ENCODE measurements at regions not wholly inside any gene's neighbourhood (a gene's known extent, or its start where the extent isn't known, plus 50 kb on each side); places are given as distances from the start of the nearest gene placed in this dataset.

DNA sequence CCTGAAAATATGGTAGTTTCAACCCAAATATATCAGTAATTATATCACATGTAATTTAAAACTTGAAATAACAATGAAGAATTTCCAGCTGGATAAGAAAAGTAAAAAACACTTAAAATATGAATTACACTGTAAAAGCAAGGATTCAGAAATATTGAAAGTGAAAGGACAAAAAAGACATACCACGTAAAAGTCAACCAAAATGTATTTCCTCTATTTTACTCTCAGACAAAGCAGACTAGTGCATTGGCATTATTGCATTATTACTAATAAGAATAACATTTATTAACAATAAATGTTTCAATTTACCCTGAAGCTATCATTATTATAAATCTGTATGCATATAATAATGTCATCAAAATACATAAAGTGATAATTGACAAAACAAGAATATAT, 445.1 kb upstream of the TRIB2 start:
- H3K36me3 ChIP-seq (ENCODE audit: control insufficient read depth, insufficient read depth, low read length), result no peaks in the 10 kb centered on the region
- no peak for DNase-seq
- H3K4me3 Mint-ChIP-seq, result no peak overlapping the region
- H3K4me3 ChIP-seq (ENCODE audit: low read length), result no peak overlapping the region
- 100% methylated on average over 1 of the region's 1 CpG; no CpG with 5 or more reads in 1 of the 2 experiments for WGBS, 2 experiments (ENCODE audit: insufficient coverage in 1 of 2, insufficient read length in 1 of 2)
- H3K9me3 ChIP-seq (ENCODE audit: control insufficient read depth, low read length), result no peaks in the 10 kb centered on the region
- no peaks in the 10 kb centered on the region for H3K27me3 ChIP-seq (ENCODE audit: control insufficient read depth, insufficient read depth, low read length, poor library complexity, severe bottlenecking)
- no peak overlapping the region for H3K9ac ChIP-seq (ENCODE audit: extremely low read depth, low read length, poor library complexity, severe bottlenecking)
- H3K27ac Mint-ChIP-seq, result no peak overlapping the region
- peaks cover 10% of the 10 kb centered on the region for H3K4me1 Mint-ChIP-seq
- no peaks in the 10 kb centered on the region for H3K36me3 Mint-ChIP-seq (ENCODE audit: low read depth)
- TF ChIP-seq, protein P1, sequence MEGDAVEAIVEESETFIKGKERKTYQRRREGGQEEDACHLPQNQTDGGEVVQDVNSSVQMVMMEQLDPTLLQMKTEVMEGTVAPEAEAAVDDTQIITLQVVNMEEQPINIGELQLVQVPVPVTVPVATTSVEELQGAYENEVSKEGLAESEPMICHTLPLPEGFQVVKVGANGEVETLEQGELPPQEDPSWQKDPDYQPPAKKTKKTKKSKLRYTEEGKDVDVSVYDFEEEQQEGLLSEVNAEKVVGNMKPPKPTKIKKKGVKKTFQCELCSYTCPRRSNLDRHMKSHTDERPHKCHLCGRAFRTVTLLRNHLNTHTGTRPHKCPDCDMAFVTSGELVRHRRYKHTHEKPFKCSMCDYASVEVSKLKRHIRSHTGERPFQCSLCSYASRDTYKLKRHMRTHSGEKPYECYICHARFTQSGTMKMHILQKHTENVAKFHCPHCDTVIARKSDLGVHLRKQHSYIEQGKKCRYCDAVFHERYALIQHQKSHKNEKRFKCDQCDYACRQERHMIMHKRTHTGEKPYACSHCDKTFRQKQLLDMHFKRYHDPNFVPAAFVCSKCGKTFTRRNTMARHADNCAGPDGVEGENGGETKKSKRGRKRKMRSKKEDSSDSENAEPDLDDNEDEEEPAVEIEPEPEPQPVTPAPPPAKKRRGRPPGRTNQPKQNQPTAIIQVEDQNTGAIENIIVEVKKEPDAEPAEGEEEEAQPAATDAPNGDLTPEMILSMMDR (conservative IDR thresholded peaks at IDR 0.05), result no peak
- no peaks in the 10 kb centered on the region for H3K4me1 ChIP-seq (ENCODE audit: control insufficient read depth, insufficient read depth, low read length)
- no peak overlapping the region for H3K27ac ChIP-seq (ENCODE audit: low read depth, low read length)
- H3K27me3 Mint-ChIP-seq (ENCODE audit: insufficient read depth), result no peaks in the 10 kb centered on the region
- peaks cover 3% of the 10 kb centered on the region for H3K9me3 Mint-ChIP-seq

DNA sequence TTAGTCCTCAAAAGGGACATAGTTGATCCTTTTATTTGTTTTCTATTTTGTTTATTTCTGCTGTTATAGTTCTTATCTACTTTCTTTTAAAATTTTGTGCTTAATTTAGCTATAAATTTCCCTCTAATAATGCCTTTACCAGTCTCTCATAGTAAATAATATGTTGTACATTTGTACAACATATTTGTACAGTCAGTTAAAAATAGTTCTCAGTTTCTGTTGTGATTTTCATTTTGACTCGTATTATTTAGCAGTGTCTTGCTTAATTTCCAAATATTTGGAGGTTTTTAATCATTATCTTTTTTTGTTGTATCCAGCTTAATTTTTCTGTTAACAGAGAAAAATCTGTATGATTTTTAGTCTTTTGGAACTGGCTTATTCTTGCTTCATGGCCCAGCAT, 443.6 kb upstream of the TRIB2 start:
- 40 to 83% methylated on average over 1 of the region's 1 CpG for WGBS, 2 experiments (ENCODE audit: insufficient coverage in 1 of 2, insufficient read length in 1 of 2)
- Mint-ChIP-seq H3K4me3 (no peak overlapping the region), H3K27me3 (ENCODE audit: insufficient read depth) (no peaks in the 10 kb centered on the region), H3K4me1 (peaks cover 20% of the 10 kb centered on the region), H3K27ac (no peak overlapping the region), H3K36me3 (ENCODE audit: low read depth) (no peaks in the 10 kb centered on the region), H3K9me3 (peaks cover 3% of the 10 kb centered on the region)
- H3K27ac ChIP-seq (ENCODE audit: low read depth, low read length), result no peak overlapping the region
- no peaks in the 10 kb centered on the region for H3K4me1 ChIP-seq (ENCODE audit: control insufficient read depth, insufficient read depth, low read length)
- TF ChIP-seq, protein P1 (conservative IDR thresholded peaks at IDR 0.05), result no peak
- no peaks in the 10 kb centered on the region for H3K36me3 ChIP-seq (ENCODE audit: control insufficient read depth, insufficient read depth, low read length)
- H3K9me3 ChIP-seq (ENCODE audit: control insufficient read depth, low read length), result no peaks in the 10 kb centered on the region
- DNase-seq, result no peak
- no peak overlapping the region for H3K4me3 ChIP-seq (ENCODE audit: low read length)
- H3K9ac ChIP-seq (ENCODE audit: extremely low read depth, low read length, poor library complexity, severe bottlenecking), result no peak overlapping the region
- no peaks in the 10 kb centered on the region for H3K27me3 ChIP-seq (ENCODE audit: control insufficient read depth, insufficient read depth, low read length, poor library complexity, severe bottlenecking)

DNA sequence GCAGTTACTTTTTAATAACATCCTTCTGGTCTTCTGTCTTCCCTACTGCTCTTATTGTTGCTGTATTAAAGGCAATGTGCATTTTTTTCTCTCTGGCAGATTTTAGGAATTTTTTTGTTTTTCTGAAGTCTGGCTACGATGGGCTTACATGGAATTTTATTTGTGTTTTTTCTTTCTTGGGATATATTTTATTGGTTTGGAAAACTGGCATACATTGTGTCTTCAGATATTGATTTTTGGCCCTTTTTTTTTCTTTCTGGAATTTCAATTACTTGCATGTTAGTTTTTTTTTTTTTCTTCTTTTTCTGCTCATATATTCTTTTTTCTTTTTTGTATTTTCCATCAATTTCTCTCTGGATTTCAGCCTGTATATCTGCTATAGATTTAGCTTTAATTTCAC, 442.1 kb upstream of the TRIB2 start:
- TF ChIP-seq, protein P1 (conservative IDR thresholded peaks at IDR 0.05), result no peak
- Mint-ChIP-seq H3K4me1 (peaks cover 14% of the 10 kb centered on the region), H3K27ac (no peak overlapping the region), H3K27me3 (ENCODE audit: insufficient read depth) (no peaks in the 10 kb centered on the region), H3K4me3 (no peak overlapping the region), H3K36me3 (ENCODE audit: low read depth) (no peaks in the 10 kb centered on the region), H3K9me3 (peaks cover 3% of the 10 kb centered on the region)
- no peaks in the 10 kb centered on the region for H3K36me3 ChIP-seq (ENCODE audit: control insufficient read depth, insufficient read depth, low read length)
- H3K9me3 ChIP-seq (ENCODE audit: control insufficient read depth, low read length), result no peaks in the 10 kb centered on the region
- no peaks in the 10 kb centered on the region for H3K4me1 ChIP-seq (ENCODE audit: control insufficient read depth, insufficient read depth, low read length)
- no peaks in the 10 kb centered on the region for H3K27me3 ChIP-seq (ENCODE audit: control insufficient read depth, insufficient read depth, low read length, poor library complexity, severe bottlenecking)
- no peak overlapping the region for H3K27ac ChIP-seq (ENCODE audit: low read depth, low read length)
- no peak overlapping the region for H3K9ac ChIP-seq (ENCODE audit: extremely low read depth, low read length, poor library complexity, severe bottlenecking)
- 82% methylated on average over 1 of the region's 1 CpG; no CpG with 5 or more reads in 1 of the 2 experiments for WGBS, 2 experiments (ENCODE audit: insufficient coverage in 1 of 2, insufficient read length in 1 of 2)
- no peak for DNase-seq
- H3K4me3 ChIP-seq (ENCODE audit: low read length), result no peak overlapping the region

Measured in endodermal cell (in vitro differentiated cells).